Endodermal cell (in vitro differentiated cells): ENCODE measurements at regions not wholly inside any gene's neighbourhood (a gene's known extent, or its start where the extent isn't known, plus 50 kb on each side); places are given as distances from the start of the nearest gene placed in this dataset.

Experiments used
- DNase-seq: peaks from one replicate; pipeline ENCODE4 v3.0.0-alpha.2; 2017
- H3K27ac ChIP-seq: 2 replicates; pipeline ENCODE4 v1.5.1; 2013; ENCODE audit warnings: mild to moderate bottlenecking, low read depth, low read length, moderate library complexity
- H3K27me3 ChIP-seq: 2 replicates; pipeline ENCODE4 v1.6.1; 2013; ENCODE audit warnings: mild to moderate bottlenecking, low read length, moderate library complexity; ENCODE audit not compliant: insufficient read depth, control insufficient read depth, poor library complexity, severe bottlenecking
- H3K36me3 ChIP-seq: 2 replicates; pipeline ENCODE4 v1.7.0; 2013; ENCODE audit warnings: mild to moderate bottlenecking, low read length, moderate library complexity; ENCODE audit not compliant: control insufficient read depth, insufficient read depth
- H3K4me1 ChIP-seq: one replicate; pipeline ENCODE4 v1.7.0; 2013; ENCODE audit warnings: low read length; ENCODE audit not compliant: control insufficient read depth, insufficient read depth
- H3K4me3 ChIP-seq: 2 replicates; pipeline ENCODE4 v1.5.1; 2013; ENCODE audit warnings: mild to moderate bottlenecking, low read length, moderate library complexity
- H3K9ac ChIP-seq: 2 replicates; pipeline ENCODE4 v1.6.1; 2013; ENCODE audit warnings: mild to moderate bottlenecking, low read length, moderate library complexity; ENCODE audit not compliant: poor library complexity, severe bottlenecking; ENCODE audit errors: extremely low read depth
- H3K9me3 ChIP-seq: 2 replicates; pipeline ENCODE4 v1.6.1; 2013; ENCODE audit warnings: mild to moderate bottlenecking, low read length, moderate library complexity; ENCODE audit not compliant: control insufficient read depth
- H3K27ac Mint-ChIP-seq: 2 replicates; pipeline ENCODE4 v1.8.0; 2020; ENCODE audit warnings: mixed read lengths
- H3K27me3 Mint-ChIP-seq: 2 replicates; pipeline ENCODE4 v1.8.0; 2021; ENCODE audit warnings: mild to moderate bottlenecking, mixed read lengths; ENCODE audit not compliant: insufficient read depth
- H3K36me3 Mint-ChIP-seq: 2 replicates; pipeline ENCODE4 v1.8.0; 2020; ENCODE audit warnings: low read depth, mixed read lengths
- H3K4me1 Mint-ChIP-seq: 2 replicates; pipeline ENCODE4 v1.8.0; 2020; ENCODE audit warnings: mixed read lengths
- H3K4me3 Mint-ChIP-seq: 2 replicates; pipeline ENCODE4 v1.8.0; 2020; ENCODE audit warnings: mild to moderate bottlenecking, moderate library complexity, mixed read lengths
- H3K9me3 Mint-ChIP-seq: 2 replicates; pipeline ENCODE4 v1.8.0; 2020; ENCODE audit warnings: mild to moderate bottlenecking, mixed read lengths
- WGBS, 2 experiments: methylation state at CpG; one replicate each; pipeline versions ENCODE4 v1.1.5 to v1.1.7; 2013; ENCODE audit warnings: missing lambda C conversion rate in 2 of 2, mixed read lengths in 1 of 2; ENCODE audit not compliant: insufficient coverage in 1 of 2, insufficient read length in 1 of 2; 5-methylcytosine and 5-hydroxymethylcytosine counted together
- TF ChIP-seq, protein P1 (sequence below): fragments of 200-600 bp; sonication (generic); conservative IDR thresholded peaks from 2 replicates; pipeline ENCODE4 v1.5.0; 2021; ENCODE audit warnings: antibody characterized with exemption, mild to moderate bottlenecking

DNA sequence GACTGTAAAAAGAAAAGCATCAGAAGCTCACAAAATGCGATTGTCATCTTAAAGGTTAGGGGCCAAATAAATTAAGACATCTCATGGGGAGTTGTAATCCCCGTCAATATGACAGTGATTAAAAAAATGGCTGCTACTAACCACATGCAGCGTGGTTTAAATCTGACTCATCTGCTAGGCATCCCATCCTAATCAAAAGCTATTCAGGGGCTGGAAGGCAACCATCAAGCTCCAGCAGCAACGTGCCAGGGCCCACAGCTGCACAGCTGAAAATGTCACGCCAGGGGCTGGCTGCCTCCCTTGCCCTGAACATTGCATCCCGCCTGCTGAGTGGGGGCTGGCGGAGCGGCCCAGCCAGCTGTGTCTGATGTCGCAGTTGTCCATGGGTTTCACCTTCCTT lies 66.3 kb upstream of the FRMD4A start:
- Histone ChIP-seq H3K9ac (no peak overlapping the region), H3K27me3 (no peaks in the 10 kb centered on the region), H3K4me3 (no peak overlapping the region), H3K9me3 (peaks cover 5% of the 10 kb centered on the region), H3K4me1 (no peaks in the 10 kb centered on the region), H3K27ac (peak overlapping the region; percentile 65), H3K36me3 (no peaks in the 10 kb centered on the region)
- Mint-ChIP-seq H3K27ac (no peak overlapping the region), H3K4me1 (peaks cover 11% of the 10 kb centered on the region), H3K4me3 (no peak overlapping the region), H3K36me3 (no peaks in the 10 kb centered on the region), H3K9me3 (peaks cover 2% of the 10 kb centered on the region), H3K27me3 (no peaks in the 10 kb centered on the region)
- TF ChIP-seq, protein P1, sequence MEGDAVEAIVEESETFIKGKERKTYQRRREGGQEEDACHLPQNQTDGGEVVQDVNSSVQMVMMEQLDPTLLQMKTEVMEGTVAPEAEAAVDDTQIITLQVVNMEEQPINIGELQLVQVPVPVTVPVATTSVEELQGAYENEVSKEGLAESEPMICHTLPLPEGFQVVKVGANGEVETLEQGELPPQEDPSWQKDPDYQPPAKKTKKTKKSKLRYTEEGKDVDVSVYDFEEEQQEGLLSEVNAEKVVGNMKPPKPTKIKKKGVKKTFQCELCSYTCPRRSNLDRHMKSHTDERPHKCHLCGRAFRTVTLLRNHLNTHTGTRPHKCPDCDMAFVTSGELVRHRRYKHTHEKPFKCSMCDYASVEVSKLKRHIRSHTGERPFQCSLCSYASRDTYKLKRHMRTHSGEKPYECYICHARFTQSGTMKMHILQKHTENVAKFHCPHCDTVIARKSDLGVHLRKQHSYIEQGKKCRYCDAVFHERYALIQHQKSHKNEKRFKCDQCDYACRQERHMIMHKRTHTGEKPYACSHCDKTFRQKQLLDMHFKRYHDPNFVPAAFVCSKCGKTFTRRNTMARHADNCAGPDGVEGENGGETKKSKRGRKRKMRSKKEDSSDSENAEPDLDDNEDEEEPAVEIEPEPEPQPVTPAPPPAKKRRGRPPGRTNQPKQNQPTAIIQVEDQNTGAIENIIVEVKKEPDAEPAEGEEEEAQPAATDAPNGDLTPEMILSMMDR: no peak
- DNase-seq: peak; percentile 74
- WGBS, 2 experiments: 78 to 86% methylated on average over 8 to 9 of the region's 9 CpGs

DNA sequence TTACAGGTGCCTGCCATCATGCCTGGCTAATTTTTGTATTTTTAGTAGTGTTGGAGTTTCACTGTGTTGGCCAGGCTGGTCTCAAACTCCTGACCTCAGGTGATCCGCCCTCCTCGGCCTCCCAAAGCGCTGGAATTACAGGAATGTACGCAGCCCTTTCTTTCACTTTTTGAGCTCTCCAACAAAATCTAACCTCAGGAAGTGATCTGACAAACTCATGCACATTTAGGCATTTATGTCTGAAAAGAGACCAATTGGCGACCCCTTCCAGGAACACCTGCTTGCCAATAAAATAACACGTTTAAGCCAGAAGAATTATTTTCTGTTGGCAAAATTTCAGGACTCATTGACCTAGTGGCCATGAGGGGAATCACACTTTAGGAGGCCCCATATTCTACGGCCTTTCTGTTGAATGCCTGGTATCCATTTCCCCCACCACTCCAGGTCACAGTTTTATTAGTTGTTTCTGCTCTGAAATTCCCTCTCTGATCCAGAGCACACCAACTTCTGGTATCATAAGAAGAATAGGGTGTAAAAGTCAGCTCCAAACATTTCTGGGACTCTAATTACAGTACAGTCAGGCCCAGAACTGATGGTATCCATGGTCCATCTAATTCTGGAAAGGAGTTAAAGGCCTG lies 65.8 kb upstream of the FRMD4A start:
- H3K36me3 ChIP-seq: no peaks in the 10 kb centered on the region
- H3K9me3 ChIP-seq: peaks cover 7% of the 10 kb centered on the region
- H3K9ac ChIP-seq: no peak overlapping the region
- no peaks in the 10 kb centered on the region for H3K27me3 Mint-ChIP-seq
- H3K4me1 Mint-ChIP-seq: peaks cover 11% of the 10 kb centered on the region
- H3K4me1 ChIP-seq: no peaks in the 10 kb centered on the region
- no peaks in the 10 kb centered on the region for H3K27me3 ChIP-seq
- DNase-seq: no peak
- H3K27ac ChIP-seq: peak overlapping the region; percentile 65
- WGBS, 2 experiments: 77 to 89% methylated on average over 7 of the region's 7 CpGs
- no peaks in the 10 kb centered on the region for H3K36me3 Mint-ChIP-seq
- H3K4me3 ChIP-seq: no peak overlapping the region
- no peak overlapping the region for H3K27ac Mint-ChIP-seq
- H3K4me3 Mint-ChIP-seq: no peak overlapping the region
- peaks cover 2% of the 10 kb centered on the region for H3K9me3 Mint-ChIP-seq
- TF ChIP-seq, protein P1: peak; percentile 76

DNA sequence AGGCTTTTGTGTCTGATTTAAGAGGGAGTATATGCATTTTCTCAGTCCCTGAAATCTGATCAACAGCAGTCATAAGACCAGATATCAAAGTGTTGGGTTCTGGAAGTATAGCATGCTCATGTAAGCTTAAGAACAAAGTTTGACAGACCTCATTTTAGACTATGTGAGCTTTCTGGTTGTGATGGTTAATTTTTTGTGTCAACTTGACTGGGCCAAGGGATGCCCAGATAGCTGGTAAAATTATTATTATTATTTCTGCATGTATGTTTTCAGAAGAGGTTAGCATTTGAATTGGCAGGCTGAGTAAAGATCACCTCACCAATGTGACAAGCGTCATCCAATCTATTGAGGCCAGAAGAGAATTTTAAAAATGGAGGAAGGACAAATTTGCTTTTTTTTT lies 63.5 kb upstream of the FRMD4A start:
- Histone ChIP-seq H3K27me3 (no peaks in the 10 kb centered on the region), H3K9ac (no peak overlapping the region), H3K27ac (no peak overlapping the region), H3K9me3 (peaks cover 11% of the 10 kb centered on the region), H3K4me1 (no peaks in the 10 kb centered on the region), H3K4me3 (no peak overlapping the region), H3K36me3 (no peaks in the 10 kb centered on the region)
- 95% methylated on average over 1 of the region's 1 CpG; no CpG with 5 or more reads in 1 of the 2 experiments for WGBS, 2 experiments
- Mint-ChIP-seq H3K9me3 (peaks cover 2% of the 10 kb centered on the region), H3K27ac (no peak overlapping the region), H3K4me1 (peaks cover 8% of the 10 kb centered on the region), H3K27me3 (no peaks in the 10 kb centered on the region), H3K4me3 (no peak overlapping the region), H3K36me3 (no peaks in the 10 kb centered on the region)
- TF ChIP-seq, protein P1: no peak
- no peak for DNase-seq
